ENCODE measurements at regions not wholly inside any gene's neighbourhood (a gene's known extent, or its start where the extent isn't known, plus 50 kb on each side); places are given as distances from the start of the nearest gene placed in this dataset.

DNA sequence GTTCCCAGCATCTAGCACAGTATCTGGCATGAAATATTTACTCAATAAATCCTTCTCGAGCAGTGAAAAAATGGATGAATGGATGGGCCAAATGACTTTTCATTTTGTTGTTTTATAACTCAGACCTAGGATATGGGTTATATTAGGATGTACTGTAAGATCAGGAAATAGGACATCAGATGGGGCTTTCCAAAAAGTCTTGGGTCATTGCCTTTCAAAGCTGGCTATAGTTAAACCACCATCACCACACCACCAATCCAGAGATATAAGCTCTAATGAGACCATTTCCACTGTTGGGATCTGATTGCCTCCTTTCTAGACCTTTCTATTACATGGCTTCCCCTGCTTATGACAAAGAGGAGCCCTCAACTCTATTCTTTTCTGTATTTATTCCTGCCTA lies 525.0 kb upstream of the TCF4 start:
- Histone ChIP-seq H3K27ac (ENCODE audit: low read depth) (no peak overlapping the region), H3K36me3 (ENCODE audit: insufficient read depth) (no peaks in the 10 kb centered on the region), H3K4me3 (ENCODE audit: low read depth, low read length) (no peak overlapping the region), H3K4me1 (ENCODE audit: insufficient read depth) (no peaks in the 10 kb centered on the region)
- DNase-seq (ENCODE audit: extremely low spot score), result no peak
- 87% methylated on average over 1 of the region's 1 CpG for WGBS

DNA sequence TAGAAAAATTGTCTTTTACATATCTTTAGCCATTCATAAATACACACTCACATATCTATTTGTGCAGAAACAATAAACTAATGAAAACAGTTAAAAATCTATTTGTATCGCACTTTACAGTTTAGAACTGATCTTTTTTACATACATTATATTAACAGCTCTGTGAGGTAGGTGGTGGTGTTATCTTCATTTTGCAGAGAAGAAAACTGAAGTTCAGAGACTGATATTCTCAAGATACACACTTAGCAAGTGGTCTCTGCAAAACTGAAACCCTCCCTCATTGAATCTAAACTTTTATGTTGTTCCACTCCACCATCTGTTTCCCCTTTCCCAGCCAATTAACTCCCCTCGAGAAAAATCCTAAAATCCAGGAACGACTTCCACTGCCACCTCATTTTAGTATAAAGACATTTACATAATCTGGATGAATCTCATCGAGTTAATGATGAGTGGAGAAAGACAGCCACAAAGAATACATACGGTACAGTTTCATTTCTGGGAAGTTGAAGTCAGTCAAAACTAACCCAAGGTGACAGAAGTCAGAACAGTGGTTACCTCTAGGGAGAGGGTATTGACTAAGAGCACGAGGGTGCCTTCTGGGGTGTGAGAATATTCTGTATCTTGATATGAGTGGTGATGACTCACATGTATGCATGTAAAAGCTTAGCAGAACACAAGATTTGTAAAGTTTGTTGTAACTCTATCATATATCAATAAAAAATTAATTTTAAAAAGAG lies 524.2 kb upstream of the TCF4 start:
- 68% methylated on average over 6 of the region's 6 CpGs for WGBS
- Histone ChIP-seq H3K36me3 (ENCODE audit: insufficient read depth) (no peaks in the 10 kb centered on the region), H3K4me3 (ENCODE audit: low read depth, low read length) (no peak overlapping the region), H3K4me1 (ENCODE audit: insufficient read depth) (no peaks in the 10 kb centered on the region), H3K27ac (ENCODE audit: low read depth) (no peak overlapping the region)
- DNase-seq (ENCODE audit: extremely low spot score), result no peak

DNA sequence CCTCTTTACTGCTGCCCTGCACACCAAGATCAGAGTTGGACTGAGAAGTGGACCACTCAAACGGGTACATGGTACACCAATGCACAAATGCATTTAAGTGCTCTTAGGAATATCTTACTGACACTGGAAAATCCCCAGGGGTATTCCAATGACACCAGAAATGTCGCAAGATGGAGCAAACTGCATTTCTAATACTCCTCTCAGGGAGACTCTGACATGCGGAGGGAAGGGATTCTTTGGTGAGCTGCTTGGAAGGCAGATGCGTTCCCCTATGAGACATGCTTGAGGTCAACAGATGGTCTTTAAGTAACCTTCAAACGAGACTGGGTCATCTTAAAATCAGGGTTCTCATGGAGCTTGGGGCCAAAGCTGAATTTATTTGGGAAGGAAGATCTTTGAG lies 521.8 kb upstream of the TCF4 start:
- no peaks in the 10 kb centered on the region for H3K36me3 ChIP-seq (ENCODE audit: insufficient read depth)
- no peak overlapping the region for H3K27ac ChIP-seq (ENCODE audit: low read depth)
- no peak overlapping the region for H3K4me3 ChIP-seq (ENCODE audit: low read depth, low read length)
- WGBS, result 94% methylated on average over 5 of the region's 5 CpGs
- no peak for DNase-seq (ENCODE audit: extremely low spot score)
- no peaks in the 10 kb centered on the region for H3K4me1 ChIP-seq (ENCODE audit: insufficient read depth)

DNA sequence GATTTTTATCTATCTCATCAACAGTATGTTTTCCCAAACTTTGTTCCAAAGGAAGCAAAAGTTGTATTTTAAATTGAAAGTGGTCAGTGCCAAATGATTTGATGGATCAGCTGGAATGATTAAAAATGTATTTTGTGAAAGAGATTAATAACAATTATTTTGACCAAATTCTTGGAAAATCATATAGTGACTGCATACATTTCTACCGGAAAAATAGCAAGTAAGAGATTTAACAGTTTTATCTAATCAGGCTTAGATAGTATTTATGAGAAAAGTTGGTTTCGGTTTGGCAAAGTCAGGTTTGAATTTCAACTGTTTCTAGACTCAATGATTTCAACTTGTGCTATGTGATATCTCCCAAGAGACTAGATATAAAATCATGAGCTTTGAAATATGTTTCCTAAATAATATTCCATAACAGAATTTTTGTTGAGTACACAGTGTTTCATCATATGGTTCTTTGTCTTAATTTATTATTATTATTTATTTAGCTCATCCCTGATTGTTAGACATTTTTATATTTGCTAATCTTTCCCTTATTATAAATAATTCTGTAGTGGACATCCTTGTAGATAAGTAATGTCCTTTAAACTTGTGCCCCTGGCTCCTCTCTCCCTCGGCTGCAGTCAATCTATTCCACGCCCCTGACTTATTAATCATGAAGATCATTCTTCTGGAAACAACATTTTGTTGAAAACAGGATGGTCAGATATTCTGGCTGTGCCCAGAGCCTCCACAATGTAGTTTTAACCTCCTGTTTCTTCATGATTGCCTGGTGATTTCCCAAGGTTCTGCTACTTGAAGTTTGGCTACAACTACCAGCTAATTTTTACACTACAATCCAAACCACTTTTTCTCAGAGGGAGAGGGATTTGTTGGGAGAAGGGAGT lies 520.7 kb upstream of the TCF4 start:
- H3K36me3 ChIP-seq (ENCODE audit: insufficient read depth), result no peaks in the 10 kb centered on the region
- no peaks in the 10 kb centered on the region for H3K4me1 ChIP-seq (ENCODE audit: insufficient read depth)
- WGBS, result 49% methylated on average over 4 of the region's 4 CpGs
- DNase-seq (ENCODE audit: extremely low spot score), result peak; percentile 25
- no peak overlapping the region for H3K27ac ChIP-seq (ENCODE audit: low read depth)
- no peak overlapping the region for H3K4me3 ChIP-seq (ENCODE audit: low read depth, low read length)

DNA sequence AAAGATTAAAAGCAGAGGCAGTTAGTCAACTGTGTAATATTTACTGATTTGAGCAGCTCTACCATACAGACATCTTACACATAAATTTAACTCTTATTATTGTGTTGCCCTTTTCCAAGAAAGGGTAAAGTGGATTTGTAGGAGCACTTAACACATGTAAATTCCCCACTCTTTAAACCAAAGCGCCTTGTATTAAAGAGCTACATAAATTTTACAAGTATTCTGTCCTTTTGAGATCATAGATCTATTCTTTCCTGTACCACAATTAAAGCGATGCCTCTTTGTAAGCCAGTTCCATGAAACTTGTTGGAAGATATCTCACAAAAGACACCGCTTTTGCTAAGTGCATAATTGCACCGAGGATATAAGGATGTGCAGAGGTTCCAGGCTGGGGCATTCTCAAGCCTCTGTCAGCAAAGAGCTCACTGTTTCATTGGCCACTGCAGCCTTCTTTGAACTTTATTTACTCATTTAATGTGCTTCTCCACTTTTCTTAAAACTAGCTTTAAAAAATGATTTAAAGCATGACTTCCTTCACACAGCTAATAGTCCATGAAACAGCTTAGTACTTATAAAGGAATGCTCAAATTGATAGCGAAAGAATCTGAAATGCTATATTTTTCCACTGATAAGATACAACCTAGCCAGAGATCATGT lies 520.0 kb upstream of the TCF4 start:
- H3K27ac ChIP-seq (ENCODE audit: low read depth), result no peak overlapping the region
- no peak for DNase-seq (ENCODE audit: extremely low spot score)
- no peaks in the 10 kb centered on the region for H3K4me1 ChIP-seq (ENCODE audit: insufficient read depth)
- H3K36me3 ChIP-seq (ENCODE audit: insufficient read depth), result no peaks in the 10 kb centered on the region
- H3K4me3 ChIP-seq (ENCODE audit: low read depth, low read length), result no peak overlapping the region
- 55% methylated on average over 5 of the region's 5 CpGs for WGBS

DNA sequence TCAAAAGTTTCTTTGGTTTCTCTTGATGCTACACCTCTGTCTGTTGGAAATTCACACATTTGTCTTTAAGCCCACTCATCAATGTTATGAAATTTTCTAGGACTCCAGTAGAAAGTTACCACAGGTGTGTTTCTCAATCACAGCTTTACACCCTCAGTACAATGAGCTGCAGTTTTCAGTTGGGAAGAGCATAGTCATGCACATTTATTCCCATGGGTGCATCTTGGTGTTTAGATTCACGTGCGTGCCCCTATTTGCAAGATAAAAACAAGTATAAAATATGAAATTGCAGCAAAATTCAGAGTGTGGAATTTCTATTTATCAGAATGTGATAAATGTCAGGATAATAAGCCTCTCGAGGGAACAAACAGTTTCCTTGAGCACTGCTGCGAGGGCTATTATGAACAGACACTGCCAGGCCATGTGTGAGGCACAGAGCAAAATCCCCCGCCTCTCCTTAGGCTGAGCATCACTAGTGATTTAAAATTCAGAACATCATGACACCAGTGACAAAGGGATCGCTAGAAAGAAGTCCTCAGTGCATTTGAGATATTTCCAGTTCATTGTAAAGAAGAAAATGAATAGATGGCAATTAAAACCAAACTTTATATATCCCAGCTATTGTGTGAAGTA lies 512.2 kb upstream of the TCF4 start:
- H3K4me1 ChIP-seq (ENCODE audit: insufficient read depth), result no peaks in the 10 kb centered on the region
- H3K36me3 ChIP-seq (ENCODE audit: insufficient read depth), result no peaks in the 10 kb centered on the region
- 85% methylated on average over 6 of the region's 6 CpGs for WGBS
- no peak overlapping the region for H3K4me3 ChIP-seq (ENCODE audit: low read depth, low read length)
- no peak for DNase-seq (ENCODE audit: extremely low spot score)
- H3K27ac ChIP-seq (ENCODE audit: low read depth), result no peak overlapping the region

DNA sequence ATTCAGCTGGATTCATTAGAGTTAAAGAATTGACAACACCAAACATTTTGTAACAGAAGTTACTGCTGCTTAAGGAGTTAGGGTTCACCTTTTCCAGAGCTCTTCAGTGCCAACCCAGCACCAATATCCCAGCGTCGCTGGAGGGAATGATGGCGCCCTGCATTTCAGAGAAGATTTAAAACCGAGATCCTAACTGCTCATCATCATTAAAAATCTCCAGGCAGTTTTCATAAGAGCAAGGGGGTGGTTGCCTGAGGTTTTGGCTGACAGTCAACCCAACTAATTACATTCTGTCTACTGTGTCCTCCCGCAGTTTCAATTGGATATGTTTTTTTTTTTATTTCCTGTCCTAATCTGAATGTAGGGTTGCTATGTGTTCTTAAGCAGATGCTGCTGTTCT lies 509.6 kb upstream of the TCF4 start:
- no peak overlapping the region for H3K4me3 ChIP-seq (ENCODE audit: low read depth, low read length)
- no peak for DNase-seq (ENCODE audit: extremely low spot score)
- no peak overlapping the region for H3K27ac ChIP-seq (ENCODE audit: low read depth)
- 92% methylated on average over 5 of the region's 5 CpGs for WGBS
- no peaks in the 10 kb centered on the region for H3K4me1 ChIP-seq (ENCODE audit: insufficient read depth)
- no peaks in the 10 kb centered on the region for H3K36me3 ChIP-seq (ENCODE audit: insufficient read depth)

DNA sequence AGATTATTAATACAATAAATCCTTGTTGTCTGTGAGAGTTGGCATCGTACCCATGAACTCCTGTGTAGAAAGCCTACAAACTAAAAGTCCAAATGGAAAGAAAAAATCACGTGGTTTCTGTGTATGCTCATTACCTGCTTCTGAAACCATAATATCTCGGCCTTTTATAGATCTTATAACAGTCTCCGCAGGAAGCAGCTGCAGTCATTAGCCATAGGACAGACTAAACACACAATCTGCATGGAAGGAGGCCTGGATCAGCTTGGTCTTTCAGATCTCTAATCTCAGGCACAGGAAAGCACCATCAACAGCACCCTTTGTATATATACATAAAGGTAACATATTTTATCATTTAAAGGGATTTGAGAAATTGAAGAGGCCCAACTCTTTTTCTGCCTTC lies 508.9 kb upstream of the TCF4 start:
- no peak overlapping the region for H3K4me3 ChIP-seq (ENCODE audit: low read depth, low read length)
- no peaks in the 10 kb centered on the region for H3K36me3 ChIP-seq (ENCODE audit: insufficient read depth)
- DNase-seq (ENCODE audit: extremely low spot score), result no peak
- WGBS, result 75% methylated on average over 4 of the region's 4 CpGs
- no peak overlapping the region for H3K27ac ChIP-seq (ENCODE audit: low read depth)
- H3K4me1 ChIP-seq (ENCODE audit: insufficient read depth), result no peaks in the 10 kb centered on the region

DNA sequence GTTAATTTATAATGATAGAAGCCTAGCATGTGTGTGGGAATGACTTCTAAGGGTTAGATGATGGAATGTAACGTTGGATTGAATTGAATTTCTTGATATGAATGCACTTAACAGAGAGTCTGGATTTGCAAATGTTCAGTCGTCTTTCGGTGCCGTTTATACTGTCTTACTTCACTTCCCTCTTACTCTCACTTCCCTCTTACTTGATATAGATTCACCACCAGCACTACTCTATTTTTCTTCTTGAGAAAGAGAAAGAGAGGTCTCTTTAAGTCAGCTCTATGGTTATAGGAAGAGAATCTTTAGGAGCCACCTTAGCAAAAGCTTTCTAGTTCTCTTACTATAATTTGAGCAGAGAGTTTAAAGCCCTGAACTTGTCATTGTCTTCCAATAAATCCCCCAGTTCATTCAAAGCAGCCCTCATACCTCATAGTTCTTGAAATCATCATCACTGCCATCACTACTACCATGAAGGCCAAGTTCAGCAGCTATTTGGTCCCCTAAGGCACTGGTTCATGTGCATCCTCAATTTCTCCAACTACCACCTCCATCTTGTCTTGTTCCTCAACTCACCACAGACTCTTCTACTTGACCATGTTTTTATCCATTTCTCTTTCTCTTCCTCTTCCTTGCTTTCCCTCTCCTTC lies 501.7 kb upstream of the TCF4 start:
- DNase-seq (ENCODE audit: extremely low spot score), result no peak
- WGBS, result 90% methylated on average over 4 of the region's 4 CpGs

DNA sequence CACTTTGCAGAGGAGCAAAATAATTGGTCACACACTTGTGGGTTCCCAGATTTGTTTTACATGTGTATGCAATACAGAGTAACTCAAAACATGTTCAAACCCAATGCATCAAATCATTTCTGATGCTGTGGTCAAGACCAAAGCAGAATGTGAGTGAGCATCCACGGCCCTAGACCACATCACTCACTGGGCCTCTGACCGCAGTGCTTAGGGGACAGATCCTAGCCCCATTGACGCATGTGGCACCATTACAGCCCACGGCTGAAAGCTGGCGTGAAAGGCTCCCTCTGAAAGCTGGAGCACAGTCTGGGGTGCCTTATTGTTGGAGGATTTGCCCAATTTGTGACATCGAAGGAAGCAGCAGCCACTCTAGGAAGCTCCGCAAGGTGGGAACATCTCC lies 498.8 kb upstream of the TCF4 start:
- Histone ChIP-seq H3K4me1 (ENCODE audit: insufficient read depth) (no peaks in the 10 kb centered on the region), H3K4me3 (ENCODE audit: low read depth, low read length) (no peak overlapping the region), H3K27ac (ENCODE audit: low read depth) (no peak overlapping the region), H3K36me3 (ENCODE audit: insufficient read depth) (no peaks in the 10 kb centered on the region)
- 95% methylated on average over 7 of the region's 7 CpGs for WGBS
- no peak for DNase-seq (ENCODE audit: extremely low spot score)

More for the DNA sequence above, 501.7 kb upstream of the TCF4 start:
- no peak overlapping the region for H3K27ac ChIP-seq (ENCODE audit: low read depth)
- no peak overlapping the region for H3K4me3 ChIP-seq (ENCODE audit: low read depth, low read length)
- H3K4me1 ChIP-seq (ENCODE audit: insufficient read depth), result no peaks in the 10 kb centered on the region
- no peaks in the 10 kb centered on the region for H3K36me3 ChIP-seq (ENCODE audit: insufficient read depth)

DNA sequence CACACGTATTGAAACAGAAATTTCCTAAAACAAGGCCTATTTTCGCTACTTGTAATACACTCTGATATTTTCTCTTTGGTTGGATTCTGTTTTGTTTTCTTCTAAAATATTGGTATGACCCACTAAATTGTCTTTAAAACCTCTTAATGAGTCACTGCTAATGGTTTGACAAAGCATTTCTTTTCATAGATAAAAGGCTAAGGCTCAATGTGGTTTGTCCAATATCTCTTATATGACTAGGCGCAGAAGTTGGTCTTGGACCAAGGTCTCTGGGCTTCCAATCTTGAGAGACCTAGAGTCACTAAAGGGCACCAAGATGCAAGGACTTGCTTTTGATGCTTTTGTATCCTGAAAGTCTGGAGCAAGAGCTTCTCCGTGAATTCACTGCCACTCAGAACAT lies 498.2 kb upstream of the TCF4 start:
- Histone ChIP-seq H3K27ac (ENCODE audit: low read depth) (no peak overlapping the region), H3K4me1 (ENCODE audit: insufficient read depth) (no peaks in the 10 kb centered on the region), H3K36me3 (ENCODE audit: insufficient read depth) (no peaks in the 10 kb centered on the region), H3K4me3 (ENCODE audit: low read depth, low read length) (no peak overlapping the region)
- no peak for DNase-seq (ENCODE audit: extremely low spot score)
- 95% methylated on average over 4 of the region's 4 CpGs for WGBS

DNA sequence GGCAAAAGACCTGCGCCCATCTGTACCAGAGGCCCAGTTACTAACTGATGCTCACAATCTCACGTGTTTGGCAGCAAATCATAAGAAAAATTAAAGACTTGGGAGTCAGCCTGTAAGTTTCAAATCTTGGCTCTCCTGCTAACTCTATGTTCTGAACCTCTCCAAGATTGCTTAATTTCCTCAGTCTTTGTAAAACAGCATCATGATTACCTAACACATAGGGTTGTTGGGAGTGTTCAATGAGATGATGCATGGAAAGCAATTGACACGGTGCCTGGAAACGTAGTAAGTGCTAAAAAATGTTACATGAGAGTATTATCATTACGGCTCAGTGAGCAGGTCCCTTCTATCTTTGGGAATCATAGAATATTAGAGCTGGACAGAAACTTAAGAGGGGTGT lies 497.6 kb upstream of the TCF4 start:
- Histone ChIP-seq H3K36me3 (ENCODE audit: insufficient read depth) (no peaks in the 10 kb centered on the region), H3K27ac (ENCODE audit: low read depth) (no peak overlapping the region), H3K4me3 (ENCODE audit: low read depth, low read length) (no peak overlapping the region), H3K4me1 (ENCODE audit: insufficient read depth) (no peaks in the 10 kb centered on the region)
- DNase-seq (ENCODE audit: extremely low spot score), result no peak
- 61% methylated on average over 5 of the region's 5 CpGs for WGBS

Data from urinary bladder (tissue), 3 donors.